GM21367 (cell line): ENCODE measurements at regions not wholly inside any gene's neighbourhood (a gene's known extent, or its start where the extent isn't known, plus 50 kb on each side); places are given as distances from the start of the nearest gene placed in this dataset.

Experiments used
- ATAC-seq: cut with Tn5 transposase; IDR thresholded peaks from one replicate; pipeline ENCODE4 v1.9.1; 2021; ENCODE audit not compliant: unreplicated experiment

DNA sequence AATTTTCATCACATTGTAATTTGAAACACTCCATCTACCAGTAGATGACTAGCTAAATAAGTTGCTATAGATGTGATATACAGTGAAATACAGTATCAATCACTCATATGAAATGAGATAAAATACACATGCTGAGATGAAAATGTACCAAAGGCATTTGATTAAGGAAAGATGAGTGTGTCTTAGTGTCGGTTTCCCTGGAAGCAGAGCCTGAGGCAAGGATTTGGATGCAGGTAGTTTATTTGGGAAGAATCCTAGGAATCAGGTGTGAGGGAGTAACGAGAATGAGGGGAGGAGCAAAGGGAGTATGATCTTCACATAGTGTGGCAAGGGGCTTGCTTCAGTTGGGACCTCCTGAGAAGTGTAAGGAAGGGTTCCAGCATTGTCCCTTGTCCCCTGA is 188.2 kb upstream of the CTBP2 start:
- ATAC-seq = no peak

DNA sequence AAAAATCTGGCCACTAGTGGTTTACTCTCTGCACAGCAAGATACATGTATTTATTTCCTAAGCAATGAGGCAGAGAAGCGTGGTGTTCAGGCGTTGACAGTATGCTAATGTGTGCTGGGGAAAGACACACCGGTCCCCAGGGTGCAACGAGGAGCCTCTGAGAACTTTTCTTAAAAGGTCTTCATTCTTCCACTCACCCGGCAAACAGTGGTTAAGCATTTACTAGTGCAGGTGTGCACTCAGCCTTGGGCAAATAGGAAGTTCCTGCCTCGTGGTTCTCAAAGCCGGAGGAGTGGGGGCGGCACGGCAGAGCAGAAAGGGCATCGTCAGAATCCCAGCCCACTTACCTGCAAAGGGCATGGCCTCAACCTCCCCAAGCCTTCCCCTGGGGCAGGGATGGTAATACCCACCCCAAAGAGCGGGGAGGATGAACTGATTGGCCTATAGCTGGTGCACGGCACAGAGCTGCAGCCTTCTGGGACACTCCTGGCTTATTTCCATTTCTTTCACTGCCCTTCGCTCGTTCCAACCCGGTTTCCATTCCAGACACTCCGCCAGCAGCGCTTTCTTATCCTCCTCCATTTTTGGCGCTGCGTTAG is 184.3 kb upstream of the CTBP2 start:
- peak; percentile 80 for ATAC-seq

DNA sequence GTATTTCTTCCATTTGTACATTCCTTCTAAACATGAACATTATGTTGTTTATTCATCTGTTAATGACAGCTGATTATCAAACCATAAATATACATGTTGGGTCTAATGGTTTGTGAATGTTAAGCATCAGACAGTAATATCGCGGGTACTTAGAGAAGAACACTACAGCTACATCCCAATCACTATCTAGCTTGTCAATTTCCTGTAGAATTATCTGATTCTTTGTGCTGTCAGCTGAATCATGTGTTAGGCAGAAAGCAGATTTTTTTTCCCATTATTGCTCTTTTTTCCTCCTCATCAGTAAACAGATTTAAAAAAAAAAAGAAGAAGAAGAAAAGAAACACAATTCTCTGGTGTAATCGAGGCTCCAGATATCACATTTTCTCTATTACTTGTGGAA is 183.6 kb upstream of the CTBP2 start:
- ATAC-seq = no peak

DNA sequence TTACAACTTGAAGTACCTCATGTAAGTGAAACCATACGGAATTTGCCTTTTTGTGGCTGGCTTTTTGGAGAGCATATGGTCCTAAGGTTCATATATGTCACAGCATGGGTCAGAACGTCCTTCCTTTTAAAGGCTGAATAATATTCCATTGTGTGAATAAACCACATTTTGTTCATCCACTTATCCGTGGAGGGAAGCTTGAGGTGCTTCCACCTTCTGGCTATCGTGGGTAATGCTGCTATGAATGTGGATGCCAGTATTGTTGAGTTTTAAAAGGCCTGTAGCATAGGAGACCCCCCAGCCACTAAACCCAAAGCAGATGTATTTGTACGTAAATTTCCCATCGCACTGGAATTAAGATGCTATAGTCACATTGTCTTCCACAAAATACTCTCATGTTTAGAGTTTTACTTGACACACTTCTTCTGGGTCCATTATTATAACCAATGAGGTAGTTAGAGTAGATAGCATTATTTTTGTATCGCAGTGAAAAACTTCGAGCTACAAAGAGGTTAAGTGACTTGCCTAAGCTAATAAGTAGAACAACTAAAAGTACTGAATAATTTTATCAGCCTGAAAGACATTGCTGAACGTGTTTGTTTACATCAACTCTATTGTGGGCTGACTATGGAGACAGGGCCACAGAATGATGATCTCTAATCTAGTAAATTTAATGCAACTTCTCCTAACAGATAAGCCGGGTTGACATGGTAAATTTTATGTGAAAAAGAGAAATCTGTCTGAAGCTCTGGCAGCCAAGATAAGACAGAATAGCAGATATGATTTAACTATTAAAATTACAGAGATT is 183.0 kb upstream of the CTBP2 start:
- no peak for ATAC-seq

DNA sequence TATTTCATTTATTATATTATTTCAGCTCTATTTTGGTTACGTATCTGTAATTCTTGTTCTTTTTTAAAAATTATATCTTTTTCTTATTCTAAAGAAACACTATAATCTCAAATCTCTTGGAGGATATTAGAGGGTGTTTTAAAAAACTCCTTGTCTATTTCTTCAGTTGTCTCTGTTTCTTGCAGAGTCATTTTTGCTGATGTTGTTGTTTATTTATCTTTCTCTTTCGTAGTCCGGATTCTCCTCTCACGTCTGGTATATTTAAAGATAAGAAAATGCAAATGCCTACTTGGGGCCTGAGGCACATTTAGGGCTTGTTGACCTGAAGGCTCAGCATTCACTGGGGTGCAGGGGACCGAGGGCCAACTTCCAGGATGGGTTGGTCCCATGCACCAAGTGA is 181.2 kb upstream of the CTBP2 start:
- ATAC-seq = no peak

DNA sequence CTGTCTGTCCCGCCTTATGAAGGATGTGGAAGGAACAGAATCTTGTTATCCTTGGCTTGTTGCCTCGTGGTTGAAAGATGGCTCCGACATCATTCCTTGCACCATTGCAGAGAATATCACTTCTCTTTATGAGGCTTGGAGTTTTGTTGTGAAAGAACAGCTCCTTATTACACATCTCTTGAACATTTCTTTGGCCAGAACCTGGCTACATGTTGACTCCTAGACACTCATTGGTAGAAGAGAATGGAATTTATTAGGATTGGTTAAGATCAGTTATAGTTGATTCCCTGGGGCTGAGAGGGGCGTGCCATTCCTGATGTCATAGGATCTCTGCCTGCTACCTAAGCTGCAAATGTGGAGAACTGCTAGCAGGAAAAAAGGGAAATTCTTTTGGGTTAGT is 180.5 kb upstream of the CTBP2 start:
- no peak for ATAC-seq

DNA sequence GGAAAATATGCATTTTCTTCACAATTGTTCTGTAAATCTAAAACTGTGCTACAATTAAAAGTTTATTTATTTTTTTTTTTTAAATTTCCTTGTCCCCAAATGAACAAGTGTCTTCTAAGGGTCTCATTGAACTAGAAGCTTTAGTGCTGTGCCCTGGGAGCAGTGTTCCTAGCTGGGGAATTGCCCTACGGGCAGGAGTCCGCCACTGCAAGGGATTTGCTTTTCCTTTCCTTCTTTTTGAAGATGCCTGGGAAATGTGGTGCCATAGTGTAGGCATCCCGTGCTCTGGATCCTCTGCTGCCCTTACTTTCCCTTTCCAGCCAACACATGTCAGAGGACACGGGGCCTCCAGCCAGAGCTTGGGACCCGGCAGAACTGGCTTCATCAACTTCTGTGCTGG is 177.1 kb upstream of the CTBP2 start:
- no peak for ATAC-seq

DNA sequence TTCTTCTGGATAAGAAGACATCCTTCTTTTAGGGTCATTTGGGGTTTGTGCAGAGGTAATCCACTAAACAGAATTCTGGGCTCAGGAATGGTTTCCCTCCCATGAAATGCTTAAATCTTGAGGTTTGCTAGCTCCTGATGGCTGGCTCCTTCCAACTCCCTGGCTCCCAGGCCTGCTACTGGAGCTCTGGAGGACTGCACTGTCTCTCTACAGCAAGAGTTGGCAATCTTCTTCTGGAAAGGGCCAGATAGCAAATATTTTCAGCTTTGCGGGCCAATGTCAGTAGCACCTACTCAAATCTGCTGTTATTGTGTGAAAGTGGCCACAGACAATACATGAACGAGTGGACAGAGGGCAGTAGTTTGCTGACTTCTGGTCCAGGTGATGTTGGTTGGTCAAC is 174.2 kb upstream of the CTBP2 start:
- no peak for ATAC-seq

DNA sequence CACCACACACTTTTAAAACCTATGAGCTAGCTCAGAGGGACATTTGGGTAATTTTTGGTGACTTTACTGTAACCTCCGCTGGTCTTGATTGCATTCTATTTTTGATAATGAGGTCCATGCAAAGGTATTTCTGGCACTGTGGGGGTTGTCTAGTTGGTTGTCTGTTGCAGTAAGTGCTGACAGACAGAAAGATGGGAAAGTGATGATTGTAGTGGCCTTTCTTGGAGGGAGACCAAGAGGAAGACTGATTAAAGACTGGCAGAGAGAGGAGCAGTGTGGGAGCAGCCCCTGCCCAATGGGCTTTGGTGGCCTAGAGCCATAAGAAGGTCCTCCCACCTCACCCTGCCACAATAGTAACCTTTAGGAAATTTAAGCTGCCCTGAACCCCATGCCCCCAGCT is 173.4 kb upstream of the CTBP2 start:
- no peak for ATAC-seq

DNA sequence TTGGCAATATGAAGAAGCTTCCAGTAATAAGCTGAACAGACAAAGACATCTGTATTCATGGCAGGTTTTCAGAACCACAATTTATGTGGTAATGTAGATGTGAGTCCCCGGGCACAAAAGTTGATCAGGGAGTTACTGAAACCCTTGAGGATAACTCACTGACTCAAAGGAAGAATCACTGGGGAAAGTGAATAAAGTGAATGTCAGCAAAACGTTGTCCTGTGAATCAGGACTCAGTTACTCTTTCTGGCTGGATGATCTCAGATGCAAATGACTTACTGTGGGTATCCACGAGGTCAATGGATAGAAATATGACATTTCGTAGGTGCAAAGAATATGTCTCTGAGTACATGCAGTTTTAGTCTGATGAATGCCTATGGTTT is 172.8 kb upstream of the CTBP2 start:
- no peak for ATAC-seq

DNA sequence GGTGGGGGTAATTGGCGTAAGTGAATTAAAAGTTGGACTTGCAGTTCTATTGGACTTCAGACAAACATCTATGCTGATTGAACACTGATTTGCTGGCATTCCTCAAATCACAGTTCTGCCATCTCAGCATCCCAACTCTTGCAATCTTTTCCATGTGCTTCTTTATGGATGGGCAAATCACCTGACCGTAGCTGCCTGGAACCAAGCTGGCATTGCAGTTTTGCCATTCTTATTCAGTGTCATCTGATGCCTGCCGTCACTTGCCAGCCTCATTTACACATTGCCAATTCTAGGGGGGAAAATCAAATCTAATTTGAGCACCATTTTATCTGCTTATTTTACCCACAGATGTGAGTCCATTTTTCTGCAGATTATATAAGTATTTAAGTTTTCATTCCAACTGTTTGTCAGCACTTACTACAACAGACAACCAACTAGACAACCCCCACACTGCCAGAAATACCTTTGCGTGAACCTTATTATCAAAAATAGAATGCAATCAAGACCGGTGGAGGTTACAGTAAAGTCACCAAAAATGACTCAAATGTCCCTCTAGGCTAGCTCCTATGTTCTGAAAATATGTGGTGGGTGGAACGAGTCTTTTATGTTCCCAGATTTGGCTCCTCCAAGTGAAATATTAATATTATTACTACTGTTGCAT is 172.3 kb upstream of the CTBP2 start:
- no peak for ATAC-seq

DNA sequence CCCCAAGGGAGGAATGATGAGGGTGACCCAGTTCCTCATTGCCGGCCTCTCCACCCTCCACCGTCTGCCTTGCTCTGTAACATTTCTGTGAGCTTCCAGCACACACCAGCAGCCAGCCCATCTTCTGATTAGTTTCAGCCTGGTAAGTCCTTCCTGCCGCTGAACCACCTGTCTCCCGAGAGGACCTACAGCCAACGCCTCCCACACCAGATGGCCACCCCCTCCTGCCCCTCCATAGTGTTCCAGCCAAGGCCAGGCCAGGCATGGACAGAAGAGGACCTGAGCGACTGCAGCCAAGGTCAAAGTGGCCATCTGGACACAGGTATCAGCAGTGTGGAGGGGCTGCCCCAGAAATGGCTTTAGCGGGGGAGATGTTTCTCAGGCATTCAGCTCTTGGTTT is 170.7 kb upstream of the CTBP2 start:
- no peak for ATAC-seq

DNA sequence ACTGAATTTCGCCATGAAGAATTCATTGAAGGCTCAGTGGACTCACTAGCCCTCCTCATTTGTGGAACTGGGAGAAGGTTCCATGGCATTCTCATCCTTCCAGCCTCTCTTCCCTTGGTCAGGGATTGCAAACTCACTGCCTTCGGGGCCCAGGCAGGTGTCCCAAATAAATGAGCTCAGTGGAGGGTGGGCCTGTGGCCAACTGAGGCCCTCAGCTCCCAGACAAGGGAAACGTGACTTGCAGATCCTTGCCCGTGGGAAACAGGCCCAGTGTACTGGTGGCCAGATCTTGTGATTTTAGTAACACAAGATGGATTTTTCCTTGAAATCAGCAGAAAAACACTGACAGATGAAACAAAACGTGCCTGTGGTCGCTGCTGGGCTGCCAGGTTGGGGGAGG is 168.7 kb upstream of the CTBP2 start:
- ATAC-seq = no peak

DNA sequence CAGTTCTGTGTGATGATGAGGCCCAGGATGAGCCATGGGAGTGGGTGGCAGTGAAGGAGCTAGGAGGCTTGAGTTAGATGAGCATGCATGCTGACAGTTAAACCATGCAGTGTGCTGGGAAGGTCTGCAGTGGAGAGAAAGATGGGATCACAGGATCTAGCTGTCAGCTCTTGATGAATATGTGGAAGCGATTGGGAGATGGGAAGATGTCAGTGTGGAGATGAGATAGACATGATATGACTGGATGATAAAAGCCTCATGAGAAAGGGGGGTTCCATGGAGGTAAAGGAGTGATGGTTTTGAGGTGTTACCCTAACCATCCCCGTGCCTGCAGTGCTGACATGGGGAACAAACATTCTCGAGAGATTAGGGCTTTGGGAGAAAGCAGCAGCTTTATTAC is 165.0 kb upstream of the CTBP2 start:
- no peak for ATAC-seq

DNA sequence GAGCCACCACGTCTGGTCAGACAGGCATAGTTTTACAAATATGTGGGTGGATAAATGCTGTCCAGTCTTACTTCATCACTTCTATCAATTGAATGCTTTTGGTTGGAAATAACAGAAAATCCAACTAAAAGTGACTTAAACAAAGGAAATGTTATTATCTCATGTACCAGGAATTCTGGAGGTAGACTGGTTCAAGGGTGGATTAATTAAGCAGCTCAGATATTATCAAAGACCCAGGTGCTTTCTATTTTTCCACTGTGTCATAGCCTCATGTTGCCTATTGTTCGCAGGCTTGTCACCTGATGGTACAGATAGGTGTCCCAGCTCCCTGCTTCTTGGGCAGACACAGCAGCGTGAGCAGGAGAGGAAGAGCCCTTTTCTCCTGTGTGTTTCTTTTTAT is 156.1 kb upstream of the CTBP2 start:
- ATAC-seq = no peak

DNA sequence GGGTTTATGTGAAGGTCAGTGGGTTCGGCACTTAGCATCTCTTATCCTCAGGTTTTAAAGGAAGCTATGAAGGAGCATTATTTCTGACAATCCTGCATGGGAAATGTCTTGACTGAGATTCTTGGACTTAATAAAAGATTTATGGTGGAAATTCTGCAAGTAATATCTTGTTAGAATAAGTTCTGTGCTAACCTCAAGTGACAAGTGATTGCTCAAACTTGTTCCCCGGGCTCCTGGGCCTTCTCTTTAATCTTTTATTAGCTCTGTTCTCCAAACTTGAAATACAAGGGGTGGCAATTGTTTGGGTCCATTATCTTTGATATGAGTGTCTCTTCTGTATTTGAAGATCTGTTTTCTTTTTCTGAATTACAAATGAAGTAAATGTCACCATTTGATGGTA is 140.6 kb upstream of the CTBP2 start:
- no peak for ATAC-seq

DNA sequence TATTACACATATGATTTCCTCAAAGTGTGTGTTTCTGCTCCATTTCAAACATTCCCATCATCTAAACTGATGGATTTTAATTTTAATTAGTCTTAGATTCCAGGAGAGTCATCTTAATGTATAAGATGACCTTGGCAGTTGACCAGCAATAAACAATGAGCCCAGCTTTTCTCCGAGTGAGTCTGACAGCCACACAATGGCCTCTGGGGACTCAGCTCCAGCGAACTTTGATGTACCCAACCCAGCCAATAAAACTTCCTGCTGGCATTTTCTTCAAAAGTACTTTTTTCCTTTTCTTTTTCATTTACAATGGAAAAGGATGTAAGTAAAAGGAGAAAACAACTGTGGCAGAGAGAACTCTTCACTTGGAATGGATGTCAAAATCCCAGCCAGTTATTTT is 139.1 kb upstream of the CTBP2 start:
- no peak for ATAC-seq

DNA sequence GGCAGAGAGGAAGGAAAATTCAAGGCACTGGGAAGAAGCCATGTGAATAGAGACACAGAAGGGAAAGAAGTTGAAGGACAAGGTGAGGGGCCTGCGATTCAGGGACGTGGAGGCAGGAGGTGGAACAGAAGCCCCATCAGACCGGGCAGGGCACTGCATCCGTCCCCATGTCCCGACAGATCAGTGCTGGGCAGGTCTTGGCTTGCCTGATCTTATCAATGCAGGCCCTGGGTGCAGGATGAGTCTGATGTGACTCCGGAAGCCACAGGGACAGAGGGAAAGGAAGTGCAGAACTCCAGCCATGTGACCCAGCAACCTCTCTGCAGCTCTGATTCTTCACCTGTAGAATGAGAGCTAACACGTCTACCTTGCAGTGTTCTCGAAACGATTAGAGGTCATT is 136.2 kb upstream of the CTBP2 start:
- no peak for ATAC-seq

DNA sequence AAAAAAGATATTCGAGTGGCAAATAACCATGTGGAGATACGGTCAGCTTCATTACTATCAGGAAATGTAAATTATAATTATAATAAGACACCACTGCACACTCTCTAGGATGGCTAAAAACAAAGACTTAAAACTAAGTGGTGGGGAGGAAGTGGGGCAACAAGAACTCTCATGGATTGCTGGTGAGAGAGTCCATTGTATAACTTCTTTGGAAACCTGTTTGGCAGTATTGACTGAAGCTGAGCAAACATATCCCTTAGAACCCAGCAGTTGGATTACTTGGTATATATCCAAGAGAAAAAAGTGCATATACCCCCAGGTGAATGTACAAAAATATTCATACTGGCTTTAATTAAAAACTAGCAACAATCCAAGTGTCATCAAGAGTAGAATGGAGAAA is 133.7 kb upstream of the CTBP2 start:
- ATAC-seq = no peak

DNA sequence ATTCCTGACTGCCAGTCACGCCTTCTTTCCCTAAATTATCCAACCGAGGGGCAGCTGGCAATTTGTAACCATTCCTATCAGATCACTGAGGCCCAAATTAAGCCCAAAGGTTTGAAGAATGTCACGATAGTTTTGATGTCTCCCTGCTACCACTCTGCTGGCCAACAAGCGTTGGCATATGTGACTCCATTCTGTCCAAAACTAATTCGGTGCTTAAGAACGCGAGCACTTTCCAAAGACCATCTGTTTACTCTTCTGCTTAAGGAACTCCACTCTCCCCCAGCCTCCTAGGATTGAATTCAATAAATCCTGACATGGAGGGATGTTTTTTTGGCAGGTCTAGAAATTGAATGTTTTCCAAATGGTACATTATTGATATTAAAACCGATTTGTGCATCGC is 131.5 kb upstream of the CTBP2 start:
- no peak for ATAC-seq

DNA sequence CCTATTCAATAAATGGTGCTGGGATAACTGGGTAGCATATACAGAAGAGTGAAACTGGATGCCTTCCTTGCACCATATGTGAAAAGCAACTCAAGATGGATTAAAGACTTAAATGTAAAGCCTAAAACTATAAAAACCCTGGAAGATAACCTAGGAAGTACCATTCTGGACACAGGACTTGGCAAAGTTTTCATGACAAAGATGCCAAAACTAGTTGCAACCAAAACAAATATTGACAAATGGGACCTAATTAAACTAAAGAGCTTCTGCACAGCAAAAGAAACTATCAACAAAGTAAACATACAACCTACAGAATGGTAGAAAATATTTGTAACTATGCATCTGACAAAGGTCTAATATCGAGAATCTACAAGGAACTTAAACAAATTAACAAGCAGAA is 129.1 kb upstream of the CTBP2 start:
- no peak for ATAC-seq

DNA sequence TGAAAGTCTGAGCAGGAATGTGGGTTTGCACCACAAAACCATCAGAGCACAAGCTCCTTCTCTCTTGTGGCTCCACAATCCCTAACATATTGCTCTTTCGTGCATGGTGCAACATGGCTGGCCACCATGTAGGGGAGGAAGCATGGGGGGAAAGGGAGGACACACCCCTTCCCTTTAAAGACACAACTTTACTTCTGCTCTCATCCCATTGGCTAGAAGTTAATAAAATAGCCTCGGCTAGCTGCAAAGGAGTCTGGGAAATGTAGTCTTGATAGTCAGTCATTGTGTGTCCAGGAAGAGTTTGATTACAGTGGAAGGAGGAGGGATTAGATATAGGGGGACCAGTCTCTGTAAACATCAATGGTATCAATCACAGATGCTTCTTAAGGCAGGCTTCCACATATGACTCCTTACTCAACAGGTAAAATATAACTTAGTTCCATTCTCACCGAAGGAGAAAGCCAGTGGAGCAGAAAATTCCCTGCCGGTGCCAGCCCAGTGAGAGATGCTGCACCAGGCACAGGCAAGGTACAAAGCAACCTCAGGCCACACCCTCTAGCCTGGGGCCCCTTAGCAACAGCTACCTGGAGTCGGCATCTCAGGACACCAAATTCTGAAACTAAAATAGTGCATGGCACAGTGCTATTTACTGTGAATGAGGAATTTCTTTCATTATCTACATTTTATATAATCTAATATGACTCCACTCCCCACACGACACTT is 124.7 kb upstream of the CTBP2 start:
- no peak for ATAC-seq
